SK-N-MC (cell line): ENCODE measurements at regions not wholly inside any gene's neighbourhood (a gene's known extent, or its start where the extent isn't known, plus 50 kb on each side); places are given as distances from the start of the nearest gene placed in this dataset.

Source experiments
- EZH2 ChIP-seq: fragments of 200-600 bp; sonication (generic); IDR thresholded peaks from one replicate; pipeline ENCODE4 v1.6.1; 2017; ENCODE audit warnings: antibody characterized with exemption
- POLR2AphosphoS5 ChIP-seq: IDR thresholded peaks from 2 replicates; pipeline ENCODE4 v1.6.1; 2012; ENCODE audit warnings: mild to moderate bottlenecking, low read depth, low read length, borderline replicate concordance

DNA sequence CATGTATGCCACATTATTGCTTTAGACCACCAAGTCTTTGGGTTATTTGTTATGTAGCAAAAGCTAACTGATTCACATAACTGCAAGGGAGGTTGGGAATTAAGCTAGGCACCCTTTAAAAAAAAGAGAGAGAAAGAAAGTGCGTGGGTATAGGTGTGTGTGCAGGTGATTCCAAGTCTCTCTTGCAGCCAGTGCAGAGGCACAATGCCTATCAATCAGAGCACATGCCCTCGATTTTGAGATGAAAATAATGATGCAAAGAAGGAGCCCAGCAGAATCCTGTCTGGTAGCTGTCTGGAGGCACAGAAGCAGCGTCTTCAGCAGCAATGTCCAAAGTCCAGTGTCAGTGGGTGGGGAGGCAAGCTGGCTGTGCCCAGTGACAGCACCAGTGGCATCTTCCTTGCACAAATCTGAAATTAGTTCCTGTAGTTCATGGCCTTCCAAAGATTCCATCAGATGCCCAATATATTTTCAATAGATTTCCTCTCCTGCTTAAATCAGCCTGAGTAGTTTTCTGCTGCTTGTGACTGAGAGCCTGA lies 62.4 kb upstream of the TBPL2 start:
- TF ChIP-seq POLR2AphosphoS5 (no peak), EZH2 (no peak)
